HT-29 (cell line): ENCODE measurements at regions not wholly inside any gene's neighbourhood (a gene's known extent, or its start where the extent isn't known, plus 50 kb on each side); places are given as distances from the start of the nearest gene placed in this dataset.
"Not testable (repeated sequence)": the region's sequence is repeated elsewhere in the genome, so short reads cannot be mapped to it uniquely, and the experiment has no call there.

Experiments used
- DNase-seq: peaks from one replicate; pipeline ENCODE4 v3.0.0-alpha.2; 2015; ENCODE audit warnings: low spot score

- no peak for DNase-seq
These were observed 107.5 kb upstream of the SIM2 start for GRCh38 chr21:36591326-36591970.

- DNase-seq: no peak
These were observed 102.7 kb upstream of the SIM2 start for GRCh38 chr21:36596174-36596573.

GRCh38 chr21:36601362-36601761 lies 97.6 kb upstream of the SIM2 start:
- no peak for DNase-seq

GRCh38 chr21:36602735-36603134 lies 96.2 kb upstream of the SIM2 start:
- no peak for DNase-seq

- DNase-seq: no peak
These were observed 95.7 kb upstream of the SIM2 start for GRCh38 chr21:36603221-36603620.

- DNase-seq: no peak
These were observed 93.5 kb upstream of the SIM2 start for GRCh38 chr21:36605426-36605825.

- no peak for DNase-seq
These were observed 92.5 kb upstream of the SIM2 start for GRCh38 chr21:36606287-36606982.

GRCh38 chr21:36606983-36607325 lies 92.0 kb upstream of the SIM2 start:
- no peak for DNase-seq

GRCh38 chr21:36608041-36608896 lies 90.6 kb upstream of the SIM2 start:
- no peak for DNase-seq

- no peak for DNase-seq
These were observed 90.1 kb upstream of the SIM2 start for GRCh38 chr21:36608897-36609225.

- no peak for DNase-seq
These were observed 89.3 kb upstream of the SIM2 start for GRCh38 chr21:36609654-36610053.

GRCh38 chr21:36610201-36610600 lies 88.7 kb upstream of the SIM2 start:
- DNase-seq: no peak

- DNase-seq: no peak
These were observed 88.0 kb upstream of the SIM2 start for GRCh38 chr21:36610935-36611334.

GRCh38 chr21:36611379-36611778 lies 87.5 kb upstream of the SIM2 start:
- DNase-seq: no peak

- DNase-seq: no peak
These were observed 85.9 kb upstream of the SIM2 start for GRCh38 chr21:36613059-36613458.

GRCh38 chr21:36613554-36613953 lies 85.4 kb upstream of the SIM2 start:
- DNase-seq: no peak

- DNase-seq: peak; percentile 2
These were observed 83.5 kb upstream of the SIM2 start for GRCh38 chr21:36615274-36615964.

GRCh38 chr21:36616773-36617172 lies 82.1 kb upstream of the SIM2 start:
- not testable (repeated sequence) for DNase-seq

GRCh38 chr21:36621794-36622193 lies 77.1 kb upstream of the SIM2 start:
- not testable (repeated sequence) for DNase-seq

GRCh38 chr21:36624105-36624504 lies 74.8 kb upstream of the SIM2 start:
- no peak for DNase-seq

- DNase-seq: no peak
These were observed 72.1 kb upstream of the SIM2 start for GRCh38 chr21:36626791-36627190.

GRCh38 chr21:36627242-36627641 lies 71.7 kb upstream of the SIM2 start:
- DNase-seq: no peak
